ENCODE measurements at regions not wholly inside any gene's neighbourhood (a gene's known extent, or its start where the extent isn't known, plus 50 kb on each side); places are given as distances from the start of the nearest gene placed in this dataset.
A peak's percentile ranks its signal among the peaks of the same experiment; 100 is the strongest.

GRCh38 chr18:35862119-35862640 is 110.3 kb upstream of the RMP24 start:
- H3K4me2 ChIP-seq (ENCODE audit: control insufficient read depth, insufficient read depth) = no peak overlapping the region
- no peaks in the 10 kb centered on the region for H4K20me1 ChIP-seq (ENCODE audit: control insufficient read depth, insufficient read depth)
- no TSS peak for BruUV-seq (replicated peaks)
- ChIA-PET SMC1A (ENCODE audit: uncharacterized antibody, unreplicated experiment) (interaction anchor here (0.8 to 1.9 kb wide), 3 partner anchors 21 to 76 kb away, joined by 3 to 5 read pairs (median 4); no protein-coding TSS in a partner anchor), RAD21 (ENCODE audit: unreplicated experiment) (interaction anchor here (0.6 kb wide), 1 partner anchor 236 kb away, joined by 3 read pairs; no protein-coding TSS in a partner anchor), POLR2A (no interaction called here), CTCF (interaction anchor here (1.2 kb wide), 1 partner anchor 88 kb away, joined by 3 read pairs; no protein-coding TSS in a partner anchor)
- H3K9me3 ChIP-seq (replicated peaks; ENCODE audit: control insufficient read depth, insufficient read depth, low read length) = no peaks in the 10 kb centered on the region
- intact Hi-C loops (cut with micrococcal nuclease; ENCODE audit: unreplicated experiment) (no loop called here), in situ Hi-C loops (cut with MboI) (no loop called here)
- H3K27me3 ChIP-seq (replicated peaks in 1 of 2; ENCODE audit: control insufficient read depth in 2 of 2, insufficient read depth in 2 of 2, low read length in 1 of 2) = no peaks in the 10 kb centered on the region
- H3K27ac ChIP-seq (ENCODE audit: control insufficient read depth, insufficient read depth) = no peak overlapping the region
- ATAC-seq (peak; percentile 41; the same call in 2 of the 3 replicates), FAIRE-seq (no peak), DNase-seq (ENCODE audit: low read depth, low spot score) (no peak)
- no peaks in the 10 kb centered on the region for H3K79me2 ChIP-seq (ENCODE audit: control insufficient read depth, insufficient read depth, low read length)
- H3K4me1 ChIP-seq (ENCODE audit: control insufficient read depth, insufficient read depth, low read length) = no peaks in the 10 kb centered on the region
- H3K4me3 ChIP-seq = no peak overlapping the region
- H3K9ac ChIP-seq (ENCODE audit: control insufficient read depth, insufficient read depth, low read length) = no peak overlapping the region
- H3K36me3 ChIP-seq (ENCODE audit: control insufficient read depth in 2 of 2, insufficient read depth in 2 of 2, low read length in 1 of 2) = no peaks in the 10 kb centered on the region
- H2AFZ ChIP-seq (ENCODE audit: control insufficient read depth, low read depth, low read length) = peak overlapping the region; percentile 30; the same call in 1 of the 2 replicates
- 34% methylated on average over 4 of the region's 4 CpGs for WGBS (ENCODE audit: insufficient coverage, insufficient replicate concordance, low lambda C conversion rate, missing lambda C conversion rate)
- no peak for TF ChIP-seq NFXL1 (IDR thresholded peaks at IDR 0.05; ENCODE audit: borderline replicate concordance)

- Histone ChIP-seq H3K4me3 (no peak overlapping the region), H3K4me1 (ENCODE audit: control insufficient read depth, insufficient read depth, low read length) (no peaks in the 10 kb centered on the region), H3K36me3 (ENCODE audit: control insufficient read depth in 2 of 2, insufficient read depth in 2 of 2, low read length in 1 of 2) (no peaks in the 10 kb centered on the region), H3K9ac (ENCODE audit: control insufficient read depth, insufficient read depth, low read length) (no peak overlapping the region), H3K27ac (ENCODE audit: control insufficient read depth, insufficient read depth) (no peak overlapping the region), H2AFZ (ENCODE audit: control insufficient read depth, low read depth, low read length) (no peak overlapping the region), H3K79me2 (ENCODE audit: control insufficient read depth, insufficient read depth, low read length) (no peaks in the 10 kb centered on the region), H3K4me2 (ENCODE audit: control insufficient read depth, insufficient read depth) (no peak overlapping the region), H3K9me3 (replicated peaks; ENCODE audit: control insufficient read depth, insufficient read depth, low read length) (no peaks in the 10 kb centered on the region), H3K27me3 (replicated peaks in 1 of 2; ENCODE audit: control insufficient read depth in 2 of 2, insufficient read depth in 2 of 2, low read length in 1 of 2) (no peaks in the 10 kb centered on the region; a peak in 1 of 4 replicates), H4K20me1 (ENCODE audit: control insufficient read depth, insufficient read depth) (no peaks in the 10 kb centered on the region)
- BruUV-seq (replicated peaks) = no TSS peak
- ChIA-PET SMC1A (ENCODE audit: uncharacterized antibody, unreplicated experiment) (no interaction called here), POLR2A (no interaction called here), CTCF (interaction anchor here (1.2 kb wide), 1 partner anchor 11 kb away, joined by 5 read pairs; no protein-coding TSS in a partner anchor), RAD21 (ENCODE audit: unreplicated experiment) (no interaction called here)
- 56% methylated on average over 1 of the region's 1 CpG for WGBS (ENCODE audit: insufficient coverage, insufficient replicate concordance, low lambda C conversion rate, missing lambda C conversion rate)
- intact Hi-C loops (cut with micrococcal nuclease; ENCODE audit: unreplicated experiment) (no loop called here), in situ Hi-C loops (cut with MboI) (no loop called here)
- ATAC-seq = no peak
- FAIRE-seq = no peak
- TF ChIP-seq HDAC6 (IDR thresholded peaks at IDR 0.05; ENCODE audit: unreplicated experiment) = no peak
- TF ChIP-seq TAF1 (IDR thresholded peaks at IDR 0.05; ENCODE audit: borderline replicate concordance, low read depth, low read length) = no peak
- TF ChIP-seq IRF4 (IDR thresholded peaks at IDR 0.05; ENCODE audit: low read depth, low read length) = no peak
- no peak for TF ChIP-seq BRCA1 (IDR thresholded peaks at IDR 0.05; ENCODE audit: low read depth, low read length)
- TF ChIP-seq PAX5 (IDR thresholded peaks at IDR 0.05; ENCODE audit: borderline replicate concordance, low read depth, low read length) = no peak
- no peak for TF ChIP-seq PAX8 (IDR thresholded peaks at IDR 0.05)
- no peak for TF ChIP-seq POU2F2 (IDR thresholded peaks at IDR 0.05; ENCODE audit: borderline replicate concordance, low read depth, low read length)
- TF ChIP-seq IKZF1 (conservative IDR thresholded peaks at IDR 0.05) = no peak
- no peak for TF ChIP-seq ZNF622 (IDR thresholded peaks at IDR 0.05)
- TF ChIP-seq SUPT20H (IDR thresholded peaks at IDR 0.05; ENCODE audit: borderline replicate concordance, control insufficient read depth, low read depth, low read length) = no peak
- TF ChIP-seq MEF2B (IDR thresholded peaks at IDR 0.05; ENCODE audit: partially characterized antibody, poor library complexity, severe bottlenecking) = no peak
- no peak for TF ChIP-seq ZNF217 (IDR thresholded peaks at IDR 0.05)
- DNase-seq (ENCODE audit: low read depth, low spot score) = no peak
These were observed 107.6 kb upstream of the RMP24 start for GRCh38 chr18:35864916-35865315.
